Urothelium cell line (cell line): ENCODE measurements at regions not wholly inside any gene's neighbourhood (a gene's known extent, or its start where the extent isn't known, plus 50 kb on each side); places are given as distances from the start of the nearest gene placed in this dataset.

Experiments used
- DNase-seq: peaks from one replicate; pipeline ENCODE4 v3.0.0; 2011; ENCODE audit warnings: low spot score, mixed read lengths
- FAIRE-seq: peaks from 2 replicates; lab custom pipeline; 2011; peaks lifted over from hg19 to GRCh38; lab: Jason Lieb, UNC

DNA sequence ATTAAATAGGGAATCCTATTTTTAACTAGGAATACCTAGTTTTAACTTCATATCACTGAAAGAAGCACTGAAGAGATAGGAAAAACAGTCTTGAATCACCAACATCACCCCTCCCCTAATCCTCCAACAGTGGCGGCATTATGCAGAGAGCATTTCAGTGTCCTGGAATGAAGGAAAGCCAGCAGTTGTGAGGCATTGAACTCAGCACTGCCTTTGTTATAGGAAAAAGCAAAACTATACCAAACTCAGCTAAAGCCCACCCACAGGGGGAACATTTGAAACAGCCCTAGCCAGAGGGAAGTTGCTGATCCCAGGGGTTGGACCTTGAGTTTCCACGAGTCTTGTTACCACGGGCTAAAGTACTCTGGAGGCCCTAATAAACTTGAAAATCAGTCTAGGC, 310.6 kb upstream of the EDIL3 start:
- DNase-seq (no peak), FAIRE-seq (no peak)

DNA sequence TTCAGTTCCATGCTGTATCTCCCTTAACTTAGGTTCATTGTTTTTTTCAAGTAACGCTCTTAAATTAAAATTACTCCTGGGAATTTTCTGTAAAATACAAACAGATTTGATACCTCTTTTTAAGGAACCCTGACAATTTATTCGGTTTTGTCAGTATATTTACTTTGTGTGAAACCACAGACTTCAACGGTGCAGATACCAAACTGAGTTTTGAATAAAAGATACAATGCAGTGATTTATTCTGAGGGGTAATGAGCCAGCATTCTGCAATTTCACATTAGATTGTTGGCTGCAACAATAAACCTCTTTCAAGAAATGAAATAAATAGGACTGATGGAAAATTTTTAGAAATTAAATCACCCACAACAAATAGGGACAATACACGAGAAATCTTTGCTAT, 308.6 kb upstream of the EDIL3 start:
- DNase-seq = no peak
- no peak for FAIRE-seq

- FAIRE-seq (peak; percentile 81), DNase-seq (peak; percentile 32)
Measured at GRCh38 chr5:84688566-84688965, 303.9 kb upstream of the EDIL3 start.

- FAIRE-seq (no peak), DNase-seq (no peak)
Measured at GRCh38 chr5:84685121-84685894, 300.6 kb upstream of the EDIL3 start.

DNA sequence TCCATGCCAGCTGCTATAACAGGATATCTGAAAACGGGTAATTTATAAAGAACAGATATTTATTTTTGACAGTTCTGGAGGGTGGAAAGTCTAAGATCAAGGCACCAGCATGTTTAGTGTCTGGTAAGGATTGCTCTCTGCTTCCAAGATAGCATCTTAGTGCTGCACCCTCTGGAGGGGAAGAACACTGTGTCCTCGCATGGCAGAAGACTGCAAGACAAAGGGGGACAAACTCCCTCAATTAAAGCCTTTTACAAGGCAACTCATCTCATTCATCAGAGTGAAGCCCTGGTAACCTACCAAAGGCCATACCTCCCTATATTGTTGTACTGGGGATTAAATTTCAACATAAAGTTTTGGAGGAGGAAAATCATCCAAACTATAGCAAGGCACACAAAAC, 298.9 kb upstream of the EDIL3 start:
- DNase-seq = no peak
- FAIRE-seq = no peak

GRCh38 chr5:84682531-84682930, 297.9 kb upstream of the EDIL3 start:
- no peak for FAIRE-seq

GRCh38 chr5:84680908-84681307, 296.2 kb upstream of the EDIL3 start:
- FAIRE-seq = no peak

More at GRCh38 chr5:84682531-84682930, 297.9 kb upstream of the EDIL3 start:
- no peak for DNase-seq

DNA sequence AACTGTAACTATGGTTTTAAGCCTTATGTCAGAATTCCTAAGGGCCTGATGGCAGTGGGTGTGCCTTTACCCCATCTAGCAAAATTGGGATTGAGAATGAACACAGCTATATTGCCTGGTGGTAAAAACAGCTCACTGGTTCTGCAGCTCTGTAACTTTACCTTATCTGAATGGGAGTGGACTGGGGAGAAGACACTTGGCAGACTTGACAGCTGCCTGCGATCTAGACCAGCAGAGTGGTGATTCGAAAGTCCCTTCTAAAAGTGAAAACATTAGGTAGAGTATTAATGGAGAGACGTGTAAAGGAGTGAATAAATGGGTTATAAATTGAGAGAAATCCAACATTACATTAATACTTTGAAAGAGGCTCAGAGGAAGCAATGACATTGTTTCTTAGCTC, 289.1 kb upstream of the EDIL3 start:
- DNase-seq = no peak
- no peak for FAIRE-seq

More at GRCh38 chr5:84680908-84681307, 296.2 kb upstream of the EDIL3 start:
- DNase-seq = no peak

DNA sequence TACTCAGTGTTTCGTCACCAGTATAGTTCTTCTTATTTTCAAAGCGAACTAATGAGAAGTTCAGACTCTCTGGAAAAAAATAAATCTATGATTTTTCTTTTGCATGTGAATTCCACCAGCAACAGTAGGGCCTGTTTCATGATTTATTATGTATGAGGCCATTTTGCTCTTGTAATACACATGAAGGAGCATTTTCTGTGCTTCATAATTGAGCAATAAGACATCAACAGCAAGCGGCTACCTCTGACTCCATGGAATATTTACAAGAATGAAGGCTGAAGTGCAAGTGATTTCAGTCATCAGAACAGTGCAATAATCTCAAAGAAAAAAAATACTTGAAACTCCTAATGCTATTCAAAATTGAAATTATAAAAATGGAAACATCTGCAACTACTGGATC, 282.9 kb upstream of the EDIL3 start:
- FAIRE-seq (no peak), DNase-seq (no peak)

- no peak for DNase-seq
- FAIRE-seq = no peak
Measured at GRCh38 chr5:84650429-84650828, 265.7 kb upstream of the EDIL3 start.

GRCh38 chr5:84647581-84647980, 262.9 kb upstream of the EDIL3 start:
- DNase-seq = no peak
- FAIRE-seq = no peak

- FAIRE-seq (no peak), DNase-seq (peak; percentile 19)
Measured at GRCh38 chr5:84642795-84643194, 258.1 kb upstream of the EDIL3 start.

GRCh38 chr5:84642324-84642723, 257.6 kb upstream of the EDIL3 start:
- DNase-seq (no peak), FAIRE-seq (no peak)

DNA sequence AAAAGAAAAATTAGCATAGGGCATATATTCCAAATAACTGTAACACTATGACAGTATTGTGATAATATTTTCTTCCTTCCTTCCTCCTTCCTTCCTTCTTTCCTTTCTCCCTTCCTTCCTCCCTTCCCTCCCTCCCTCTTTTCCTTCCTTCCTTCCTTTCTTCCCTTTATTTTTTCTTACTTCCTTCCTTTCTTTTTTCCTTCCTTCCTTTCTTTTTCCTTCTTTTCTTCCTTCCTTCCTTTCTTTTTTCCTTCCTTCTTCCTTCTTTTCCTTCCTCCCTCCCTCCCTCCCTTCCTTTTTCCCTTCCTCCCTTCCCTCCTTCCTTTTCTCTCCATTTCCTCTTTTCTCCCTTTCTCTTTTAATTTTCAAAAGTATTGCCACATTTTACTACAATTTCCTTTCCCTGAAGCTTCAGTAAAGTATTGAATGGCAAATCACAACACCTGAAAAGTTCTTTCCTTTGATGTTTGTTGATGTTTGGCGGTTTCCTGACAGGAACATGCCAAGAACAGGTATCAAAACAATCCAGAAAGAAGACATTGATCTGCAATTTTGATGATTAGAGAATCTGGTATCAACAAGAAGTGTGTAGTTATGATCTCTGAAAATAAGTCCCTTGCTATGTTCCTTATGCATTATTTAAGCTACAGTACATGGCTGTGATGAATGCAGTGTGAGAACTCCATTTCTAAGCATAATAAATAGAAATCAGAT, 253.1 kb upstream of the EDIL3 start:
- peak; percentile 5 for FAIRE-seq
- no peak for DNase-seq

GRCh38 chr5:84635235-84636055, 250.8 kb upstream of the EDIL3 start:
- FAIRE-seq (no peak), DNase-seq (no peak)

GRCh38 chr5:84634256-84634655, 249.6 kb upstream of the EDIL3 start:
- no peak for DNase-seq
- FAIRE-seq = no peak

DNA sequence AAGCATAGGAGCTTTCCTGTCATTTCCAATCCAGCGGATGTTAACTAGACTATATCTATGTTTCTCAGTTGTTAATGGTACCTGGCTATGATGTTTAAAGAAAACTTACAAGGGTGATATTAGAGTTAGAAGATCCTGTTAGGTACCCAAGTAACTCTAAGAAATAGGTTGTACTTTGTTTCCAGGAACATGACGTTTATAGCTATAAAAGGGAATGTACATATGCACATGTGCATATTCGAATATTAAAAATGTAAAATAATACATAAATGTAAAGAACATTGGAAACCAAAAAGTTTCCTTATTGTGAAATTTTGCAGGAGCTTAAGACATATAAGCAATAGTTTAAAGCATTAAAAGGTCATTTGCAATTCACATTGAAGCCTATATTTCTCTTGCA, 247.7 kb upstream of the EDIL3 start:
- DNase-seq (no peak), FAIRE-seq (no peak)

DNA sequence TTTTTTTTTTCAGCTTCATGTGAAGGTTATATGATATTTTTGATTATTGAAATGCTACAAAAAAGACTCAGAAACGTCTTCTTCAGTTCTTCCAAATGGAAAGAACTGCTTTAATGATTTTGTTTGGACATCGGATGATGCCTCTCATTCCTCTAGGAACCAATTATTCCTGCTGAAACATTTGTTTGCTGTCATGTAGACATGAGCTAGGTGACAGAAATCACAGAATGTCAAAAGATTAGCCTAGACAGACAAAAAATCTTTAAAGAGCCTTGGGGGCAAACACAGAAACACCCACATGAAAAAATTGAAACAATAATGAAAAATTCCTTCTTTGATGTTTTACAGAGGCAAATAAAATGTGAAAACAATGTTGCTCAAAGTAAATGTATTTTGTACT, 244.2 kb upstream of the EDIL3 start:
- no peak for FAIRE-seq

GRCh38 chr5:84623019-84623418, 238.3 kb upstream of the EDIL3 start:
- FAIRE-seq = no peak
- no peak for DNase-seq

More for the DNA sequence above, 244.2 kb upstream of the EDIL3 start:
- DNase-seq = no peak

- DNase-seq (no peak), FAIRE-seq (no peak)
Measured at GRCh38 chr5:84622461-84622860, 237.8 kb upstream of the EDIL3 start.

GRCh38 chr5:84618262-84618661, 233.6 kb upstream of the EDIL3 start:
- DNase-seq = no peak
- FAIRE-seq = no peak
